Stimulated activated CD4-positive, alpha-beta T cell treated with anti-CD3 and anti-CD28 coated beads, Interleukin-1b, Interleukin-23, amount 100 ng/mL, for 24 hours (primary cell): ENCODE measurements at regions not wholly inside any gene's neighbourhood (a gene's known extent, or its start where the extent isn't known, plus 50 kb on each side); places are given as distances from the start of the nearest gene placed in this dataset.

Source experiments
- DNase-seq, 4 experiments: peaks; one replicate each; pipeline ENCODE4 v3.0.0-alpha.2; 2020; ENCODE audit warnings: low read depth in 4 of 4, low spot score in 1 of 4

- DNase-seq = no peak
Observed at GRCh38 chr1:208834381-208835096, 590.4 kb upstream of the PLXNA2 start.

GRCh38 chr1:208835097-208835463 is 590.9 kb upstream of the PLXNA2 start:
- DNase-seq = no peak

GRCh38 chr1:208835781-208836180 is 591.6 kb upstream of the PLXNA2 start:
- no peak for DNase-seq

- DNase-seq = no peak
Observed at GRCh38 chr1:208837242-208837641, 593.1 kb upstream of the PLXNA2 start.

- DNase-seq = no peak
Observed at GRCh38 chr1:208841436-208841835, 597.3 kb upstream of the PLXNA2 start.

GRCh38 chr1:208842451-208842850 is 598.3 kb upstream of the PLXNA2 start:
- no peak for DNase-seq

- DNase-seq = no peak
Observed at GRCh38 chr1:208844158-208844557, 600.0 kb upstream of the PLXNA2 start.

- DNase-seq = no peak
Observed at GRCh38 chr1:208848854-208849253, 604.7 kb upstream of the PLXNA2 start.

GRCh38 chr1:208850442-208850841 is 606.3 kb upstream of the PLXNA2 start:
- no peak for DNase-seq

GRCh38 chr1:208851366-208851765 is 607.2 kb upstream of the PLXNA2 start:
- DNase-seq = no peak

GRCh38 chr1:208852911-208853310 is 608.7 kb upstream of the PLXNA2 start:
- DNase-seq = no peak

GRCh38 chr1:208855403-208855802 is 611.2 kb upstream of the PLXNA2 start:
- no peak for DNase-seq

GRCh38 chr1:208857465-208857864 is 613.3 kb upstream of the PLXNA2 start:
- DNase-seq = no peak

GRCh38 chr1:208858738-208859137 is 614.6 kb upstream of the PLXNA2 start:
- no peak for DNase-seq

- no peak for DNase-seq
Observed at GRCh38 chr1:208864366-208864965, 620.3 kb upstream of the PLXNA2 start.

GRCh38 chr1:208866386-208866955 is 622.3 kb upstream of the PLXNA2 start:
- no peak for DNase-seq

GRCh38 chr1:208868554-208868953 is 624.4 kb upstream of the PLXNA2 start:
- DNase-seq = no peak

GRCh38 chr1:208874915-208875314 is 630.7 kb upstream of the PLXNA2 start:
- DNase-seq = no peak

- DNase-seq = no peak
Observed at GRCh38 chr1:208879022-208879421, 634.8 kb upstream of the PLXNA2 start.

GRCh38 chr1:208880433-208881100 is 636.4 kb upstream of the PLXNA2 start:
- no peak for DNase-seq

- DNase-seq = no peak
Observed at GRCh38 chr1:208885060-208885459, 640.9 kb upstream of the PLXNA2 start.

GRCh38 chr1:208885650-208886049 is 641.5 kb upstream of the PLXNA2 start:
- DNase-seq = no peak
